Caco-2 (cell line): ENCODE measurements at regions not wholly inside any gene's neighbourhood (a gene's known extent, or its start where the extent isn't known, plus 50 kb on each side); places are given as distances from the start of the nearest gene placed in this dataset.

Experiments used
- BruUV-seq: library from RNA; stranded (reverse); fragments of 400-500 nt; replicated peaks from 2 replicates; lab custom pipeline; 2021; lab: Mats Ljungman, UMichigan
- CTCF ChIA-PET: fragments of 300-600 bp; sonication (Branson Sonifier 250); formaldehyde crosslinking; loops from one replicate; lab custom pipeline; 2022; ENCODE audit warnings: antibody characterized with exemption; lab: Charles Lee
- POLR2A ChIA-PET: fragments of 300-600 bp; sonication (Branson Sonifier 250); formaldehyde crosslinking; loops from one replicate; lab custom pipeline; 2022; ENCODE audit warnings: antibody characterized with exemption; lab: Charles Lee
- DNase-seq, 2 experiments: peaks; one replicate each; pipeline versions ENCODE4 v3.0.0 to v3.0.0-alpha.2; 2020 to 2022
- H3K27me3 ChIP-seq: replicated peaks from 2 replicates; pipeline ENCODE4 v1.6.0; 2011; ENCODE audit warnings: low read length; ENCODE audit not compliant: control insufficient read depth, insufficient read depth
- H3K36me3 ChIP-seq: 2 replicates; pipeline ENCODE4 v1.5.1; 2011; ENCODE audit warnings: low read length; ENCODE audit not compliant: control insufficient read depth, insufficient read depth
- H3K4me1 ChIP-seq: fragments of 250-450 bp; sonication (Bioruptor Pico); 2 replicates; pipeline ENCODE4 v1.5.1; 2020; ENCODE audit warnings: mild to moderate bottlenecking
- H3K4me3 ChIP-seq: 2 replicates; pipeline ENCODE4 v1.5.1; 2011; ENCODE audit warnings: low read depth, mild to moderate bottlenecking, control low read depth, low read length
- H3K9me3 ChIP-seq: fragments of 250-450 bp; sonication (Bioruptor Pico); 2 replicates; pipeline ENCODE4 v1.5.1; 2020; ENCODE audit warnings: mild to moderate bottlenecking, moderate library complexity
- H3K27ac Mint-ChIP-seq: one replicate; pipeline ENCODE4 v1.8.0; 2022; ENCODE audit warnings: mixed read lengths; ENCODE audit not compliant: unreplicated experiment
- H3K27me3 Mint-ChIP-seq: one replicate; pipeline ENCODE4 v1.8.0; 2022; ENCODE audit warnings: mixed read lengths; ENCODE audit not compliant: insufficient read depth, unreplicated experiment
- H3K36me3 Mint-ChIP-seq: one replicate; pipeline ENCODE4 v1.8.0; 2022; ENCODE audit warnings: mild to moderate bottlenecking, mixed read lengths; ENCODE audit not compliant: insufficient read depth, unreplicated experiment
- H3K4me1 Mint-ChIP-seq: one replicate; pipeline ENCODE4 v1.8.0; 2022; ENCODE audit warnings: low read depth, mixed read lengths; ENCODE audit not compliant: unreplicated experiment
- H3K4me3 Mint-ChIP-seq: one replicate; pipeline ENCODE4 v1.8.0; 2022; ENCODE audit warnings: mild to moderate bottlenecking, moderate library complexity, mixed read lengths; ENCODE audit not compliant: unreplicated experiment
- H3K9me3 Mint-ChIP-seq: one replicate; pipeline ENCODE4 v1.8.0; 2022; ENCODE audit warnings: mixed read lengths; ENCODE audit not compliant: unreplicated experiment
- intact Hi-C: fragments of 100-400 bp; cut with micrococcal nuclease; formaldehyde crosslinking; loops from one replicate; pipeline ENCODE4 v1.10.0; 2022; ENCODE audit not compliant: unreplicated experiment
- TF ChIP-seq, protein P1 (sequence below), 2 experiments: fragments of 200-600 bp in 1 of 2; IDR thresholded peaks; 1 replicate in 1 of 2; 2 replicates in 1 of 2; pipeline versions ENCODE4 v1.5.1 to v1.8.0; 2011 to 2022; ENCODE audit warnings: antibody characterized with exemption in 1 of 2, control low read depth in 1 of 2, inconsistent platforms in 1 of 2, low read depth in 1 of 2, low read length in 1 of 2, mild to moderate bottlenecking in 1 of 2, moderate library complexity in 1 of 2; ENCODE audit not compliant: insufficient read depth in 1 of 2, severe bottlenecking in 1 of 2, unreplicated experiment in 1 of 2

DNA sequence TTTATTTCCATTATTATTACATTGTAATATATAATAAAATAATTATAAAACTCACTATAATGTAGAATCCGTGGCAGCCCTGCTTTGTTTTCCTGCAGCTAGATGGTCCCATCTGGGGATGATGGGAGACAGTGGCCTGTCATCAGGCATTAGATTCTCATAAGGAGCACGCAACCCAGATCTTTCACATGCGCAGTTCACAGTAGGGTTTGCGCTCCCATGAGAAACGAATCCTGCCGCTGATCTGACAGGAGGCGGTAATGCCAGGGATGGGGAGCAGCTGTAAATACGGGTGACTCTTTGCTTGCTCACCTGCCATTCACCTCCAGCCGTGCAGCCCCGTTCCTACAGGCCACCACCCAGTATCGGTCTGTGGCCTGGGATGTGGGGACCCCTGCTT, 1879.3 kb upstream of the WWC1 start:
- Mint-ChIP-seq H3K27me3 (no peaks in the 10 kb centered on the region), H3K27ac (no peak overlapping the region), H3K9me3 (no peaks in the 10 kb centered on the region), H3K4me3 (no peak overlapping the region), H3K4me1 (no peaks in the 10 kb centered on the region), H3K36me3 (no peaks in the 10 kb centered on the region)
- Histone ChIP-seq H3K4me1 (no peaks in the 10 kb centered on the region), H3K9me3 (no peaks in the 10 kb centered on the region), H3K36me3 (no peaks in the 10 kb centered on the region), H3K4me3 (no peak overlapping the region), H3K27me3 (no peaks in the 10 kb centered on the region)
- no peak for DNase-seq
- no TSS peak for BruUV-seq
- intact Hi-C loops, result no loop called here
- TF ChIP-seq, protein P1, sequence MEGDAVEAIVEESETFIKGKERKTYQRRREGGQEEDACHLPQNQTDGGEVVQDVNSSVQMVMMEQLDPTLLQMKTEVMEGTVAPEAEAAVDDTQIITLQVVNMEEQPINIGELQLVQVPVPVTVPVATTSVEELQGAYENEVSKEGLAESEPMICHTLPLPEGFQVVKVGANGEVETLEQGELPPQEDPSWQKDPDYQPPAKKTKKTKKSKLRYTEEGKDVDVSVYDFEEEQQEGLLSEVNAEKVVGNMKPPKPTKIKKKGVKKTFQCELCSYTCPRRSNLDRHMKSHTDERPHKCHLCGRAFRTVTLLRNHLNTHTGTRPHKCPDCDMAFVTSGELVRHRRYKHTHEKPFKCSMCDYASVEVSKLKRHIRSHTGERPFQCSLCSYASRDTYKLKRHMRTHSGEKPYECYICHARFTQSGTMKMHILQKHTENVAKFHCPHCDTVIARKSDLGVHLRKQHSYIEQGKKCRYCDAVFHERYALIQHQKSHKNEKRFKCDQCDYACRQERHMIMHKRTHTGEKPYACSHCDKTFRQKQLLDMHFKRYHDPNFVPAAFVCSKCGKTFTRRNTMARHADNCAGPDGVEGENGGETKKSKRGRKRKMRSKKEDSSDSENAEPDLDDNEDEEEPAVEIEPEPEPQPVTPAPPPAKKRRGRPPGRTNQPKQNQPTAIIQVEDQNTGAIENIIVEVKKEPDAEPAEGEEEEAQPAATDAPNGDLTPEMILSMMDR (IDR thresholded peaks at IDR 0.05; ENCODE audit: insufficient read depth in 1 of 2, low read depth in 1 of 2, low read length in 1 of 2, severe bottlenecking in 1 of 2, unreplicated experiment in 1 of 2), result no peak
- CTCF ChIA-PET, result no interaction called here
- POLR2A ChIA-PET, result no interaction called here

DNA sequence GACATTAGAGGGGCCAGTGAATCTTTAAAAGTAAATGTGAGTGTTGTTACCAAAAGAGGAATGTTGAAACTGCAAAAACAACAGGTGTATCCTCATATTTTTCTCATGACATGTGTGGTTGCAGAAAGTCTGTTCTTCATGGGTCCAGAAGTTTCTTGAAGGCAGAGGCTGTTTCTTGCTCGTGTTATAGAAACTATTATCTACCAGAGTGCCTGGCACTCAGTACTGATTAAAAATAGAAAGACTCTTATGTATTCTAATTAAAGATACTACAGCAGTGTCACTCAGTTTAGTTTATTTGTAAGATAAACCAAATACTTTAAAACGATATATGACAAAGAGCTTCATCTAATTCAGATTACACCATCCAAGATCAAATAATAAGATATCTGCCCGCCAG, 1864.2 kb upstream of the WWC1 start:
- no peaks in the 10 kb centered on the region for H3K9me3 ChIP-seq
- no peak for DNase-seq
- H3K4me3 Mint-ChIP-seq, result no peak overlapping the region
- no peaks in the 10 kb centered on the region for H3K4me1 Mint-ChIP-seq
- intact Hi-C loops, result no loop called here
- H3K4me1 ChIP-seq, result no peaks in the 10 kb centered on the region
- no peak overlapping the region for H3K4me3 ChIP-seq
- H3K36me3 ChIP-seq, result no peaks in the 10 kb centered on the region
- peaks cover 2% of the 10 kb centered on the region for H3K27me3 Mint-ChIP-seq
- no peaks in the 10 kb centered on the region for H3K36me3 Mint-ChIP-seq
- TF ChIP-seq, protein P1 (IDR thresholded peaks at IDR 0.05; ENCODE audit: insufficient read depth in 1 of 2, low read depth in 1 of 2, low read length in 1 of 2, severe bottlenecking in 1 of 2, unreplicated experiment in 1 of 2), result no peak
- no TSS peak for BruUV-seq
- no peaks in the 10 kb centered on the region for H3K27me3 ChIP-seq
- ChIA-PET CTCF (no interaction called here), POLR2A (no interaction called here)
- no peaks in the 10 kb centered on the region for H3K9me3 Mint-ChIP-seq
- H3K27ac Mint-ChIP-seq, result no peak overlapping the region

DNA sequence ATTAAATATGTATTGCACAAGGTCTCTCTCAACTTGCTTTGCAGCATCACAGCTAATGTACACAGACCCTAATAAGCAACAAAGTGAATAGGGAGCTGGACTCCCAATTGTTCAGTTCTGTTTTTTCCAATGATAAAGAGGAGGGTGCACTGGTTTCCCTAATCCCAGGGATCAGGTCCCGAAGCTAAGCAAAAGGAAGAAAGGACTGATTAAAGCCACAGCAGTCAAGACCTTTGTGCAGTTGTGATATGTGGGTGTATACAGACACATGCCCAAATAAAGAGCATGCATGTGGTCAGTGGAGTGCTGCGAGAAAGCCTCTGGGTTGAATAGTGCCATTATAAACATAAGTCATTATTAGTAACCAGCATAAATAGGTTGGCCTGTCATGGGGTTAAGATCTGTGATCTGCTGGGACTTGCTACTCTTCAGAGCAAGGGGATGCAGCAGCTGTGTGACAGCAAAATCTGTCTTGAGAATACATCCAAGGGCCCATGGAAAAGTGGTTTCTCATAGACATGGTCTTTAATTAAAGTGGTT, 1863.1 kb upstream of the WWC1 start:
- TF ChIP-seq, protein P1 (IDR thresholded peaks at IDR 0.05; ENCODE audit: insufficient read depth in 1 of 2, low read depth in 1 of 2, low read length in 1 of 2, severe bottlenecking in 1 of 2, unreplicated experiment in 1 of 2), result no peak
- Histone ChIP-seq H3K27me3 (no peaks in the 10 kb centered on the region), H3K36me3 (no peaks in the 10 kb centered on the region), H3K9me3 (no peaks in the 10 kb centered on the region), H3K4me1 (no peaks in the 10 kb centered on the region), H3K4me3 (no peak overlapping the region)
- no peak overlapping the region for H3K4me3 Mint-ChIP-seq
- no peak for DNase-seq
- no peaks in the 10 kb centered on the region for H3K9me3 Mint-ChIP-seq
- no peaks in the 10 kb centered on the region for H3K36me3 Mint-ChIP-seq
- POLR2A ChIA-PET, result interaction anchor here (0.5 kb wide), 1 partner anchor 586 kb away, joined by 4 read pairs; no protein-coding TSS in a partner anchor
- H3K27ac Mint-ChIP-seq, result no peak overlapping the region
- H3K27me3 Mint-ChIP-seq, result peaks cover 2% of the 10 kb centered on the region
- intact Hi-C loops, result no loop called here
- no peaks in the 10 kb centered on the region for H3K4me1 Mint-ChIP-seq
- no TSS peak for BruUV-seq
- CTCF ChIA-PET, result no interaction called here
